NCI-H187 (cell line): ENCODE measurements at regions not wholly inside any gene's neighbourhood (a gene's known extent, or its start where the extent isn't known, plus 50 kb on each side); places are given as distances from the start of the nearest gene placed in this dataset.

ENCODE experiments used
- DNase-seq, 2 experiments: peaks; one replicate each; lab custom pipeline; 2025; lab: John Stamatoyannopoulos, UW

- DNase-seq = no peak
Observed at GRCh38 chr4:122034619-122035018, 82.8 kb upstream of the TRPC3 start.

GRCh38 chr4:122027203-122027602 is 75.3 kb upstream of the TRPC3 start:
- no peak for DNase-seq

GRCh38 chr4:122017296-122017695 is 65.4 kb upstream of the TRPC3 start:
- DNase-seq = no peak

- no peak for DNase-seq
Observed at GRCh38 chr4:122015203-122015602, 63.3 kb upstream of the TRPC3 start.

GRCh38 chr4:122012735-122013134 is 60.9 kb upstream of the TRPC3 start:
- DNase-seq = no peak

- no peak for DNase-seq
Observed at GRCh38 chr4:122010610-122011009, 58.8 kb upstream of the TRPC3 start.

GRCh38 chr4:122009524-122009923 is 57.7 kb upstream of the TRPC3 start:
- no peak for DNase-seq

- DNase-seq = no peak
Observed at GRCh38 chr4:122007016-122007415, 55.2 kb upstream of the TRPC3 start.

- DNase-seq = no peak
Observed at GRCh38 chr4:122005064-122005755, 53.4 kb upstream of the TRPC3 start.

GRCh38 chr4:122003335-122003734 is 51.5 kb upstream of the TRPC3 start:
- DNase-seq = peak in 1 of 2 experiments; percentile 2
